HG03342 (cell line): ENCODE measurements at regions not wholly inside any gene's neighbourhood (a gene's known extent, or its start where the extent isn't known, plus 50 kb on each side); places are given as distances from the start of the nearest gene placed in this dataset.

Experiments used
- ATAC-seq: cut with Tn5 transposase; IDR thresholded peaks from one replicate; pipeline ENCODE4 v1.9.1; 2021; ENCODE audit warnings: mild to moderate bottlenecking, moderate library complexity; ENCODE audit not compliant: unreplicated experiment

GRCh38 chr2:12231288-12231687 is 484.9 kb downstream of the LPIN1 start:
- no peak for ATAC-seq

DNA sequence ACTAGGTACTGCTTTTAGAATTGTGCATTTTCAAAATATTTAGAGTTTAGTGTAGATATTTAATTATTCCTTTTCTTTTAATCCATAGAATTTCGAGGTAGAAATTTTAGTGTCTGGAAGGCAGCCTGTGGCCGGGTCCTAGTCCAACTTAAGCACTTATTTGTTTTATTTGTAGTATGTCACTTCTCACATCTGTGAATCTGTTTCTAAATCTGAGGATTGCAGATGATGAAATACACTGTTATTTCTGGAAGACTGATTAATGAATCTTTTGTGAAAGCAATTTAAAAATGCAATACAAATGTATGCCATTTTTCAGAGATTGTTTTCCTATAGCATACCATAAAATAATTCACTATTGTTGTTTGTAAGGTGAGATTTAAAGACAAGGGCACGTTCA is 483.9 kb upstream of the TRIB2 start:
- ATAC-seq, result no peak

DNA sequence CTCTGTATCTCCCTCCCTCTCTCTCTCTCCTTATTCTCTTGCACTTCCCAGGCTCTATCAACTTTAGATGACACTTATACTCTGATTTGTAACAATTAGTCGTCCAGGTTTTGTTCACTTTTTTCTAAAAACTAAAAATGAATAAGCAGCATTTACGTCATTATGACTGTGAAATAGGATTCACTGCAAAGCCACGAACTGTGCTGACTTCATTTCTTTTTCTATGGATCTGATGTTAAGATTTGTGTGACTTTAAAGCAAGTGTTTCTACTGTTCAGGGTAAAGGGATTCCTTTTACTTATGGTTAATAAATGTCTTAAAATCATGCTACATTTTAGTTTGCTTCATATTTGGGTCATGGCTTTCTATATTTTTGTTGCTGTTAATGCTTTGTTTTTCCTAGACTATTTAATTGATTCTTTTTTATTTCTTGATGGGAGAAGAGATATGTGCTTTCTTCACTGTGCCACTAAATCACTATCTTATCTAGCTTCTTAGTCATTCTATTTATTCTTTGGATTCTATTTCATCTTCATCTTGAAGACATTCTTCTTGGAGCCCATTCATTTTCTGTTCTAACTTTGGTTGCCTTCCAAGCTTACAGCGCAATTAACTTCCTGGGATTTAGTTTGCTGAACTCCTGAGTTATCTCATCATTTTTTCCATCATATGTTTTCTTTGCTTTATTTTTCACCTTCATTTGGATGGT is 480.4 kb upstream of the TRIB2 start:
- ATAC-seq, result no peak

DNA sequence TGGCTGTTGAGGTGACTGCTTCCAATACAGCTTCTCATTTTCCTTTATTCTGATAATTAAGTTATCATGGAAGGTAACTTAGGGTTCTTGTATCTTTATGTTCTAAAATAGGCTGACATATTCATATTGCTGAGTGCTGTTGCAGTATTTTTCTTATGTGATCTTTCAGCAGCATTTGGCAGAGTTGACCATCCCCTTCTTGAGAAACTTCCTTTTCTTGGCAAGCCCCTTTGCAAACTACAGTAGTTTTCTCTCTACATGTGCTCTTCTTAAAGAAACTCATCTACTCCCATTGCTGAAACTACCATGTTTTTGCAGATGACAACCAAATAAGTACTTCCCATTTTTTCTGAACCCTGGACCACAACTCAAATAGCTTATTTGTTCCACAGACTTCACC is 476.5 kb upstream of the TRIB2 start:
- ATAC-seq, result no peak

DNA sequence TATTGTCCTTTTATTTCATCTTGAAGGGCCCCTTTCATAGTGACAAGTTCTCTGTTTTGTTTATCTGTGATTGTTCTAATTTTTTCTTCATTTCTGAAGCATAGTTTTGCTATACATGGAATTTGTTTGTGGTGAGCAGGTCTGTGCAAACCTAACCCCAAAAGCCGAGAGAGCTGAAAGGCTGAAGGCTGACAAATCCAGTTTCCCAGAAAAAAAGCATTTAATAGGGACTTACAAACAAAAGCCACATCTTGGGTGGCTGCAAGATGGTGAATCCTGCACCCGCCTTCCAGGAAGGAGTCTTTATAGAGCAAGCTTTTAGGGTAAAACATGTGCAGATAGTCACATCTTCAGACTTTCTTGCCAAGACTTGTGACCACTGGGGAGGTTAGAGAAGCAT is 473.4 kb upstream of the TRIB2 start:
- no peak for ATAC-seq

GRCh38 chr2:12244070-12244469 is 472.7 kb upstream of the TRIB2 start:
- no peak for ATAC-seq

DNA sequence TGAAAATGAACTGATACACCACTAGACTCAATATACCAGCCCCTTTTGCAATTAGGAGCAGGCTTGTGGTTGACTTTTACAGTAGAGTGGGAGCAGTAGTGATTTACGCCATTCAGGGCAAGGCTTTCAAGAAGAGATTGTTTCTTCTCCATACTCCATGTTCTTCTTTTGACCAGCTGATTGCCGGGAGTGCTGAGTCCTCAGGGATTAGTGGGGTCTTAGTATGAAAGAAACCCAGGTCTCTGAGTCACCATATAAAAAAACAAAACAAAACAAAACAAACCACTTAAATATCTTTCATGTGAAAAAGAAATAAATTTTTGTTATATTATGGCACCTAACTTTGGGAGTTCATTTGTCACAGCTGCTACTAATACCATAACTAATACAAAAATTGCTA is 465.6 kb upstream of the TRIB2 start:
- no peak for ATAC-seq

DNA sequence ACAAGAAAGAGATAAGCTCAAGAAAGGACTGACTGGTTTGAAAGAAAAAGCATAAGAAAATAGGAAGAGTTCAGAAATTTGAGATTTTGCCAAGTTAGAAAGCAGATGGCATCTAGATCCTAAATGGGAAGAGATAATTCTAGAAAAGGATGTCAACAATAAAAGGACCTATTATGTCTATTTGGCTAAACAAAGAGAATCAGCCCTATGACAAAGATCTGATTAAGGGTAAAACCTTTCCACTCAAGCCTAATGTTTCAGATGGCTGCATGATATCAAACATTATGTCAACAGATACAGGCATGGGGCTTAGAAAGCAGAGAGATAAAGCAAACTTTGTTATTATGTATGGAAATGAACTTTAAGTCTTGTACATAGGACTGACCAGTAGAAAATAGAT is 465.0 kb upstream of the TRIB2 start:
- no peak for ATAC-seq

- ATAC-seq, result no peak
Observed at GRCh38 chr2:12253167-12253778, 463.5 kb upstream of the TRIB2 start.

DNA sequence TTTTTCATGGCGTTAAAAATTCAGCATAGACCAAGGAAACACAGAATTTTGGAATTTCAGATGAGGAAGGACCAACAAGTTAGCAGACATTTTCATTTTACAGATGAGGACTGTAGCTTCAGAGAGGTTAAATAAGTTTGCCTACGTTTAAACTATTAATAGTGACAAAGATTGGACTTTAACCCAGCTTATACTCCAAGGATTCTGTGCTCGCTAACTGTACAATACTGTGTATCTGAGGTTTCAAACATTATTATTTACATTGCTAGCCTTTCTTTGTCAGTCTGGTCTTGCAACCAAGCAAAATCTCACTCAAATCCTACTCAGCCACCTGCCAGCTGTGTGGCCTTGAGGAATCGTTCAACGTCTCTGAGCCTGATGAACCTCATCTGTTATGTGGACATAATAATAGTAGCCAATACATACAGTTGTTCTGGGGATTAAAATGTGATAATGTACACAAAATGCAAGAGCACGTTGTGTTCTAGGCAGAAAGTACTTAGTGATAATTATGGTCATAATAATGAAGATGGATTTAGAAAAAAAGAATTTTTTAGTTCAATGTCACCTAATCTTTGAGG is 462.4 kb upstream of the TRIB2 start:
- ATAC-seq, result no peak

GRCh38 chr2:12256206-12256605 is 460.5 kb upstream of the TRIB2 start:
- no peak for ATAC-seq

DNA sequence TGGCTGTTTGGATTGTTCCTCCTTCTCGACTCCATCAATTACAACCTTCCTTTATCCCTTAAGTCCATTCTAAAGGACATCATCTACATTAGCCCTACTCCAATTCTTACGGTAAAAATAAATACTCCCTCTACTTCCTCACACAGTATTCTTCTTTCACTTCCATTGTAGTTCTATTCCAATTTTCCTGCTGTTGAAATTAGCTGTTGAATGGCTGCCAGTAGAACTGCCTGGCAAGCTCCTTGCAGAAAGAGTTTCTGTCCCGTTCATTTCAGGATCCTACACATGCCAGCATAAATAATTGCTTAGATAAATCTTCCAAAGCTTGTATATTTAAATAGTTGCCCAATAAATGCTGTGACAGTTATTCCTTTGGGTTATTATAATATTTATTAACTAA is 459.3 kb upstream of the TRIB2 start:
- no peak for ATAC-seq

- ATAC-seq, result no peak
Observed at GRCh38 chr2:12259493-12259892, 457.2 kb upstream of the TRIB2 start.

DNA sequence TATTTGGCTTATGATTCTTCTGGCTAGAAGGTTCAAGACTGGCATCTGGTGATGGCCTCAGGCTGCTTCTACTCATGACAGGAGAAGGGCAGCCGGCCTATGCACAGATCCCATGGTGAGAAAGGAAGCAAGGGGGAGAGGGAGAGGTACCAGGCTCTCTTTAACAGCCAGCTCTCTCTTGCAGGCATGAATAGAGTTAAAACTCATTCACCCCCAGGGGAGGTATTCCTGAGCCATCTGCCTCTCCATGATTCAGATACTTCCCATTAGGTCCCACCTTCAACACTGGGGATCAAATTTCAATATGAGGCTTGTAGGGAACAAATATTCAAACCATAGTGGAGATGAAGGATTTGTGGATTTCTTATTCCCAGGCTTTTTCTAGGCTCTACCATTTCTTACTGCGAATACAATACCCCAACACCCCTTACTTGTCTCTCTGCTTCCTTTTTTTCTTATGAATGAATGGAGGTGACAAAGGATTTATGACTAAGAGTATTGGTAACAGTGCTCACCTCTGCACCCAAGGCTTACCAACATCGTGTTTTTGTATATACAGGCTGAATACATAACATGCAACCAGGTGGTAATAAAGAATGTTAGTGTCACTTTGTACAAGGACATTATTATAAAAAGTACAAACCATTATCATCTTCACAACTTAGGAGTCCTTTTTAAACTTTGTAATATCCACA is 454.6 kb upstream of the TRIB2 start:
- no peak for ATAC-seq

DNA sequence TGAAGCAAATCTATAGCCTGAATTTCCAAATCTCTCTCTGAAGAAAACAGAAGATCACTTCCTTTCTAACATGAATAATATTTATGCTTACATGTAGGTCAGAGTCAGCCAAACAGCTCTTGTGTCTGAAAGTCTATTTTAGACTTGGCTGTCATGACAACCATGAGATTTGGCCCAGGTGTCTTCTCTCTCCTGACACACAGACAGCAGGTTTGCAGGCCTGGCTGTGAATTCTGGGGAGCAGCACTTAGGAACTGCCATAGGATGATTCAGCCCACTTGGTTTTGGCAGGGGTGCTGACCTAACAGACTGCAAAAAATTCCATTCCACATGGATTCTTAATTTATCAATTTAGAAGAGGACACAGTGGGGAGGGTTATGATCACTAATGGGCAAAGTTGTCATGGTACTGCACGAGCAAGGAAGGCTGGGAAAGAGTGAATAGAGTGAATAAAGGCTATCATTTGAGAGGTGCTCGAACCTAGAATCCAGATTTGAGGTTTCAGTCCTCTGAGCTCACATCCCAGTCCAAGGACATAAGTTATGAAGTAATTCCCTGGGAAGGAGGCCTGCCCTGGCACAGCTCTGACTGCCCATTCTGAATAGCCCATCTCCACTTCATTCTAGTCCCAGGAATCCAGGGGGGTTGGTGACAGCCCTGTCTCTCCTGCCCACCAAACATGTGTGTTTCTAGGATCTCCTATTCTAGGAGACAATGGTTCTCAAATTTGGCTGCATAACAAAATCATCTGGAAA is 453.9 kb upstream of the TRIB2 start:
- peak; percentile 77 for ATAC-seq

- no peak for ATAC-seq
Observed at GRCh38 chr2:12263730-12264129, 453.0 kb upstream of the TRIB2 start.

- no peak for ATAC-seq
Observed at GRCh38 chr2:12264146-12264545, 452.6 kb upstream of the TRIB2 start.

DNA sequence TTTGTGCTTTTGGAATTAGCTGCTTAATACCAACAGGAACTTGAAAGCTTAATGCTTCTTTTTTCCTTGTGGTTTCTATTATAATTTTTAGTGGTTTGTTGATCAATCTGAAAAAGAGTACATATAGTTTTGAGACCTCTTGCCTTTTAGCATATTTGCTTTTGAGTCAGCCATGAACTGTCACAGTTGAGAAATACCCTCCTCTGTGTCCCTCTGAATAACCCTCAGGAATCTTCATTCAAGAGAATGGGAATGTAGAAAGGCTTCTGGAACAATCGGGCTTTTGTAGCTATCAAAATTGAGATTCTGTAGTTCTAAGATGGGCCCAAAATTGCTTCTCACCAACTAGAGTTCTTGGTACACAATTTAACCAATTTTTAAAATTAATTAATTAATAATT is 451.1 kb upstream of the TRIB2 start:
- ATAC-seq, result no peak

DNA sequence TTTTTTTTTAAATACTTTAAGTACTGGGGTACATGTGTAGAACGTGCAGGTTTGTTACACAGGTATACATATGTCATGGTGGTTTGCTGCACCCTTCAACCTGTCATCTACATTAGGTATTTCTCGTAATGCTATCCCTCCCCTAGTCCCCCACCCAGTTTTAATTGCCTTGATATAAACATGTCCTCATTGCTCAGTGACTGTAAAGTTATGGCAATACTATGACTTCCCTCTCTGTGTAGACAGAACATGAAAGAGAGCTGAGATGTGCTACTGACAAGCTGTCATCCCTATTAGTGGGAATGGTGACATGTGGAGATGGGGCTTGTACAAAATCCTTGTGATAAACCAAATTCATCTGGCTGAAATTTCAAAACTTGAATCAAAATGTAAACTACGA is 449.7 kb upstream of the TRIB2 start:
- no peak for ATAC-seq

DNA sequence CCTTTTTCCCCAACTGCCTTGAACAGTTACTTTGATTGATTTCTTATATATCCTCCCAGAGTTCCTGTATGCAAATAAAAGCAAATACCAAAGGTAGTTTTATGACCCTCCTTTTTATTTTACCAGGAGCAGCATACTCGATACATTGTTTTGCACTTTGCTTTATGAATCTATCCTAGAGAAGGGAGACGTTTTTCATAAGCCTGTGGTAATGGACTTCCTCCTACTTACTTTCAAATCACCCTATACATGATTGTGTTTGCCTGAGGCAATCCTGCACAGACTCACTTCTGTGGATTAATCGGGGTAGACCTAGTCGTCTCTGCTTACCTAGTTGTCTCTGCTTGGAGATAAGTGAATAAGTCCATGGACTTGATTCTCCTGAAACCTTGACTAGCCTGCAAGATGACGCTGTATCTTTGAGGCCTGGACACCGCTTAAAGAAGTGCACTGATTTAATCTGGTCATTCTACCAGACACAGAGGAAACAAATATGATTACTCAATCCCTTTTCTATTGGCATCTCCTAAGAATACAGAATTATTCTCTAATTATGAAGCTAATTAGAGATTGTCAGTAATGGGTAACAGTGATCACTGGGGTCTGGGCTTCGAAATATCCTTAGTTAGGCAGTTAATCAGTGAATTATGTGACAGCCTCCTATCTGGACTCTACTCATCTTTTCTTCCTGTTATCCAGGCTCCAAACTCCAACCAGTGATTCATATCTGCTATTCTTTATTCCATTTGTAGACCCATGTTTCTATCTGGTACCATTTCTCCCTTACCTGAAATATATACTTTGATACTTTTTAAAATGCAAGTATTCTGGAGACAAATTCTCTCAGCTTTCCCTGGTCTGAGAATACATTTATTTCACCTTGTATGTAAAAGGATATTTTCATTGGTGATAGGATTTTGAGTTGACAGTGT is 447.4 kb upstream of the TRIB2 start:
- no peak for ATAC-seq
